WTC11 (cell line): ENCODE measurements at regions not wholly inside any gene's neighbourhood (a gene's known extent, or its start where the extent isn't known, plus 50 kb on each side); places are given as distances from the start of the nearest gene placed in this dataset.

ENCODE experiments used
- ATAC-seq: fragments of 200-7000 bp; cut with Tn5 transposase; 2 replicates; pipeline ENCODE4 v1.10.0; 2021; ENCODE audit warnings: mild to moderate bottlenecking, moderate library complexity
- CTCF ChIA-PET: fragments of 300-600 bp; sonication (Branson Sonifier 250); formaldehyde crosslinking; loops from one replicate; lab custom pipeline; 2021; ENCODE audit warnings: antibody characterized with exemption; lab: Charles Lee
- POLR2A ChIA-PET: fragments of 350-600 bp; sonication (Branson Sonifier 250); formaldehyde crosslinking; loops from one replicate; lab custom pipeline; 2021; ENCODE audit warnings: antibody characterized with exemption; lab: Charles Lee
- DNase-seq: peaks from one replicate; pipeline ENCODE4 v3.0.0; 2021; ENCODE audit warnings: low spot score
- H3K27ac Mint-ChIP-seq: 2 replicates; pipeline ENCODE4 v1.8.0; 2021; ENCODE audit warnings: mixed read lengths
- H3K27me3 Mint-ChIP-seq: 2 replicates; pipeline ENCODE4 v1.8.0; 2021; ENCODE audit warnings: low read depth, mild to moderate bottlenecking, moderate library complexity, mixed read lengths
- H3K36me3 Mint-ChIP-seq: 2 replicates; pipeline ENCODE4 v1.8.0; 2021; ENCODE audit warnings: mixed read lengths
- H3K4me1 Mint-ChIP-seq: 2 replicates; pipeline ENCODE4 v1.8.0; 2022; ENCODE audit warnings: mixed read lengths
- H3K4me3 Mint-ChIP-seq: 2 replicates; pipeline ENCODE4 v1.8.0; 2021; ENCODE audit warnings: mild to moderate bottlenecking, moderate library complexity, mixed read lengths
- H3K9me3 Mint-ChIP-seq: 2 replicates; pipeline ENCODE4 v1.8.0; 2021; ENCODE audit warnings: mixed read lengths
- ATF2 ChIP-seq: sonication (generic); formaldehyde crosslinking; IDR thresholded peaks from 2 replicates; pipeline ENCODE4 v1.8.1; 2022; ENCODE audit warnings: low read depth, missing genetic modification reagents, borderline replicate concordance
- ATF3 ChIP-seq: sonication (generic); formaldehyde crosslinking; conservative IDR thresholded peaks from 2 replicates; pipeline ENCODE4 v1.8.1; 2022; ENCODE audit warnings: mild to moderate bottlenecking, missing genetic modification reagents
- E2F5 ChIP-seq: sonication (generic); formaldehyde crosslinking; IDR thresholded peaks from 2 replicates; pipeline ENCODE4 v1.8.1; 2022; ENCODE audit warnings: mild to moderate bottlenecking, moderate library complexity, missing genetic modification reagents
- ELF4 ChIP-seq: sonication (generic); formaldehyde crosslinking; IDR thresholded peaks from 2 replicates; pipeline ENCODE4 v1.8.1; 2022; ENCODE audit warnings: low read depth, mild to moderate bottlenecking, moderate library complexity, missing genetic modification reagents
- ERG ChIP-seq: fragments of 250-450 bp; sonication (Bioruptor Pico); IDR thresholded peaks from 2 replicates; pipeline ENCODE4 v1.8.0; 2021; ENCODE audit warnings: mild to moderate bottlenecking
- HMGXB4 ChIP-seq: sonication (generic); formaldehyde crosslinking; IDR thresholded peaks from 2 replicates; pipeline ENCODE4 v1.8.1; 2023; ENCODE audit warnings: mild to moderate bottlenecking, moderate library complexity, missing genetic modification reagents
- IRF1 ChIP-seq: sonication (generic); formaldehyde crosslinking; IDR thresholded peaks from 2 replicates; pipeline ENCODE4 v1.8.0; 2023; ENCODE audit warnings: missing genetic modification reagents
- IRF2 ChIP-seq: sonication (generic); formaldehyde crosslinking; IDR thresholded peaks from 2 replicates; pipeline ENCODE4 v1.8.0; 2022; ENCODE audit warnings: low read depth, missing genetic modification reagents, borderline replicate concordance
- KAT7 ChIP-seq: sonication (generic); formaldehyde crosslinking; IDR thresholded peaks from 2 replicates; pipeline ENCODE4 v1.8.1; 2023; ENCODE audit warnings: missing genetic modification reagents, mild to moderate bottlenecking, borderline replicate concordance
- MXD4 ChIP-seq: fragments of 250-450 bp; sonication (Bioruptor Pico); IDR thresholded peaks from 2 replicates; pipeline ENCODE4 v1.8.0; 2021; ENCODE audit warnings: mild to moderate bottlenecking, moderate library complexity, borderline replicate concordance
- NR3C1 ChIP-seq: sonication (generic); formaldehyde crosslinking; conservative IDR thresholded peaks from 2 replicates; pipeline ENCODE4 v1.8.1; 2023; ENCODE audit warnings: low read depth, mild to moderate bottlenecking, missing genetic modification reagents
- OVOL2 ChIP-seq: fragments of 250-450 bp; sonication (Bioruptor Pico); IDR thresholded peaks from 2 replicates; pipeline ENCODE4 v1.9.0; 2021; ENCODE audit warnings: mild to moderate bottlenecking, borderline replicate concordance
- STAT6 ChIP-seq: sonication (generic); formaldehyde crosslinking; conservative IDR thresholded peaks from 2 replicates; pipeline ENCODE4 v1.8.1; 2023; ENCODE audit warnings: mild to moderate bottlenecking, low read depth, missing genetic modification reagents, moderate library complexity
- TCF7 ChIP-seq: sonication (generic); formaldehyde crosslinking; IDR thresholded peaks from 2 replicates; pipeline ENCODE4 v1.8.0; 2022; ENCODE audit warnings: mild to moderate bottlenecking, low read depth, missing genetic modification reagents, moderate library complexity
- TEAD1 ChIP-seq: sonication (generic); formaldehyde crosslinking; IDR thresholded peaks from 2 replicates; pipeline ENCODE4 v1.8.0; 2022; ENCODE audit warnings: mild to moderate bottlenecking, missing genetic modification reagents
- ZNF425 ChIP-seq: fragments of 250-450 bp; sonication (Bioruptor Pico); conservative IDR thresholded peaks from 2 replicates; pipeline ENCODE4 v1.9.0; 2021; ENCODE audit warnings: mild to moderate bottlenecking
- TF ChIP-seq, protein P1 (sequence below): sonication (generic); formaldehyde crosslinking; IDR thresholded peaks from 2 replicates; pipeline ENCODE4 v1.8.0; 2022; ENCODE audit warnings: mild to moderate bottlenecking, missing genetic modification reagents
- TF ChIP-seq, protein P2 (sequence below): sonication (generic); formaldehyde crosslinking; IDR thresholded peaks from 2 replicates; pipeline ENCODE4 v1.8.1; 2023; ENCODE audit warnings: mild to moderate bottlenecking, missing genetic modification reagents

DNA sequence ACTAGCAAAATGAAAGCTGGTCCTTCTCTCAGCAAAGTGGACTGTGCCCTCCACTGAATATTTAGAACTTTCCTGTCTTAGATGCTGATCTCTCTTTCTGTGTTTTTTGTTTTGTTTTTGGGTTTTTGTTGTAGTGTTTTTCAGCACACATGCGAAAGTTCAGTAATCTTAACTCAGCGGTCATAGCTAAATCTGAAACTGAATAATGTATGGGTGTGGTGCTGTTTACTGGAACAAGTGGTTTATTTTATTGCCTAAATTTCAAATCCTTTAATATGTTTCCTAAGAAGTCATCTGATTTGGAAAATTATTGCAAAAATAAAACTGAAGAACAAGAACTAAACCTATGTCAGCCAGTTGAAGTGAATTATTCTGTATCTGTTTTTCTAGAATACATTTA lies 116.0 kb upstream of the LRIG3 start:
- POLR2A ChIA-PET = no interaction called here
- Mint-ChIP-seq H3K27ac (no peak overlapping the region), H3K36me3 (no peaks in the 10 kb centered on the region), H3K4me1 (peaks cover 10% of the 10 kb centered on the region)
- CTCF ChIA-PET = no interaction called here
- no peak for ATAC-seq
- TF ChIP-seq IRF1 (no peak), HMGXB4 (CRISPR knock-in tag) (no peak), IRF2 (CRISPR knock-in tag) (no peak), NR3C1 (no peak), ATF3 (CRISPR knock-in tag) (no peak), ATF2 (no peak), TCF7 (no peak), E2F5 (CRISPR knock-in tag) (no peak)
- TF ChIP-seq, protein P1, sequence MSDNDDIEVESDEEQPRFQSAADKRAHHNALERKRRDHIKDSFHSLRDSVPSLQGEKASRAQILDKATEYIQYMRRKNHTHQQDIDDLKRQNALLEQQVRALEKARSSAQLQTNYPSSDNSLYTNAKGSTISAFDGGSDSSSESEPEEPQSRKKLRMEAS (CRISPR knock-in tag) = no peak
- TF ChIP-seq, all 79 proteins: peak for 0
- DNase-seq = no peak
- Mint-ChIP-seq H3K4me3 (no peak overlapping the region), H3K27me3 (no peaks in the 10 kb centered on the region), H3K9me3 (no peaks in the 10 kb centered on the region)

DNA sequence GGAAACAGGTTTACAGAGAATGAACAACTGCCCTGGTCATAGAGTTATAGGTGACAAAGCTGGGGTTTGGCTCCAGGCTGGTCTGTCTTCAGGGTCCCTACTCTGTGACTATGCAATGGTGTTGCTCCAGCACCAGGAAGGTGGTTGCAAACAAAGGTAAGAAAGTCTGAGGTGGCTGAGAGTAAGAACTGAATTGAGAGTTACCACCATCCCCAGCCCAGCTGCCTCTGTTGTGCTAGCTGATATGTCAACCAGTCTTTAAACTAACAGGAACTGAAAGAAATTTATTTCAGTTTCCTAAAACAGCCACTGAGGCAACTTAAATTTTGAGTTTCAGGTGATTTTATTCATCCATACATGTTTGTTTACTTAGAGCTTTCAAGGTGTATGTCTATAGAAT lies 111.0 kb upstream of the LRIG3 start:
- no peaks in the 10 kb centered on the region for H3K36me3 Mint-ChIP-seq
- H3K4me3 Mint-ChIP-seq = no peak overlapping the region
- POLR2A ChIA-PET = no interaction called here
- no peaks in the 10 kb centered on the region for H3K4me1 Mint-ChIP-seq
- H3K27ac Mint-ChIP-seq = no peak overlapping the region
- CTCF ChIA-PET = no interaction called here
- no peaks in the 10 kb centered on the region for H3K27me3 Mint-ChIP-seq
- DNase-seq (no peak), ATAC-seq (no peak)
- no peaks in the 10 kb centered on the region for H3K9me3 Mint-ChIP-seq
- TF ChIP-seq ELF4 (CRISPR knock-in tag) (no peak), MXD4 (CRISPR knock-in tag) (no peak), OVOL2 (CRISPR knock-in tag) (no peak), STAT6 (CRISPR knock-in tag) (no peak), KAT7 (CRISPR knock-in tag) (no peak), ZNF425 (CRISPR knock-in tag) (no peak), ERG (CRISPR knock-in tag) (no peak), HMGXB4 (CRISPR knock-in tag) (no peak), TEAD1 (CRISPR knock-in tag) (no peak)
- TF ChIP-seq, protein P2, sequence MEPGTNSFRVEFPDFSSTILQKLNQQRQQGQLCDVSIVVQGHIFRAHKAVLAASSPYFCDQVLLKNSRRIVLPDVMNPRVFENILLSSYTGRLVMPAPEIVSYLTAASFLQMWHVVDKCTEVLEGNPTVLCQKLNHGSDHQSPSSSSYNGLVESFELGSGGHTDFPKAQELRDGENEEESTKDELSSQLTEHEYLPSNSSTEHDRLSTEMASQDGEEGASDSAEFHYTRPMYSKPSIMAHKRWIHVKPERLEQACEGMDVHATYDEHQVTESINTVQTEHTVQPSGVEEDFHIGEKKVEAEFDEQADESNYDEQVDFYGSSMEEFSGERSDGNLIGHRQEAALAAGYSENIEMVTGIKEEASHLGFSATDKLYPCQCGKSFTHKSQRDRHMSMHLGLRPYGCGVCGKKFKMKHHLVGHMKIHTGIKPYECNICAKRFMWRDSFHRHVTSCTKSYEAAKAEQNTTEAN (CRISPR knock-in tag) = no peak
